Smooth muscle cell (in vitro differentiated cells): ENCODE measurements at regions not wholly inside any gene's neighbourhood (a gene's known extent, or its start where the extent isn't known, plus 50 kb on each side); places are given as distances from the start of the nearest gene placed in this dataset.

Experiments
- DNase-seq: peaks from one replicate; lab custom pipeline; 2025; ENCODE audit not compliant: unreplicated experiment; lab: John Stamatoyannopoulos, UW
- H2AFZ ChIP-seq: fragments of 200-600 bp; sonication (generic); 2 replicates; pipeline ENCODE4 v1.6.0; 2016; ENCODE audit warnings: antibody characterized with exemption, low read depth, mild to moderate bottlenecking
- H3F3A ChIP-seq: fragments of 200-600 bp; sonication (generic); 2 replicates; pipeline ENCODE4 v1.6.0; 2017; ENCODE audit warnings: antibody characterized with exemption, low read depth
- H3K27ac ChIP-seq: fragments of 200-600 bp; sonication (generic); 2 replicates; pipeline ENCODE4 v1.5.1; 2016; ENCODE audit warnings: low read depth, mild to moderate bottlenecking
- H3K27me3 ChIP-seq: fragments of 200-600 bp; sonication (generic); 2 replicates; pipeline ENCODE4 v1.6.1; 2016; ENCODE audit warnings: low read depth, mild to moderate bottlenecking
- H3K36me3 ChIP-seq: fragments of 200-600 bp; sonication (generic); 2 replicates; pipeline ENCODE4 v1.5.1; 2016; ENCODE audit warnings: low read depth
- H3K4me1 ChIP-seq: fragments of 200-600 bp; sonication (generic); 2 replicates; pipeline ENCODE4 v1.5.1; 2016; ENCODE audit warnings: low read depth
- H3K4me2 ChIP-seq: fragments of 200-600 bp; sonication (generic); 2 replicates; pipeline ENCODE4 v1.6.0; 2016; ENCODE audit warnings: mild to moderate bottlenecking
- H3K4me3 ChIP-seq: fragments of 200-600 bp; sonication (generic); 2 replicates; pipeline ENCODE4 v1.5.1; 2016; ENCODE audit warnings: mild to moderate bottlenecking
- H3K79me2 ChIP-seq: fragments of 200-600 bp; sonication (generic); 2 replicates; pipeline ENCODE4 v1.6.0; 2016; ENCODE audit warnings: low read depth, mild to moderate bottlenecking
- H3K9ac ChIP-seq: fragments of 200-600 bp; sonication (generic); 2 replicates; pipeline ENCODE4 v1.6.0; 2016; ENCODE audit warnings: low read depth
- H3K9me3 ChIP-seq: fragments of 200-600 bp; sonication (generic); replicated peaks from 2 replicates; pipeline ENCODE4 v1.5.1; 2016; ENCODE audit warnings: low read depth
- H4K20me1 ChIP-seq: fragments of 200-600 bp; sonication (generic); 2 replicates; pipeline ENCODE4 v1.6.0; 2016; ENCODE audit warnings: low read depth
- WGBS: methylation state at CpG from one replicate; pipeline ENCODE4 v1.1.7; 2016; ENCODE audit warnings: low lambda C conversion rate; 5-methylcytosine and 5-hydroxymethylcytosine counted together
- TF ChIP-seq, protein P1 (sequence below): fragments of 200-600 bp; sonication (generic); IDR thresholded peaks from 2 replicates; pipeline ENCODE4 v1.5.1; 2017; ENCODE audit warnings: borderline replicate concordance, mild to moderate bottlenecking, antibody characterized with exemption; ENCODE audit not compliant: insufficient read depth, poor library complexity, severe bottlenecking

DNA sequence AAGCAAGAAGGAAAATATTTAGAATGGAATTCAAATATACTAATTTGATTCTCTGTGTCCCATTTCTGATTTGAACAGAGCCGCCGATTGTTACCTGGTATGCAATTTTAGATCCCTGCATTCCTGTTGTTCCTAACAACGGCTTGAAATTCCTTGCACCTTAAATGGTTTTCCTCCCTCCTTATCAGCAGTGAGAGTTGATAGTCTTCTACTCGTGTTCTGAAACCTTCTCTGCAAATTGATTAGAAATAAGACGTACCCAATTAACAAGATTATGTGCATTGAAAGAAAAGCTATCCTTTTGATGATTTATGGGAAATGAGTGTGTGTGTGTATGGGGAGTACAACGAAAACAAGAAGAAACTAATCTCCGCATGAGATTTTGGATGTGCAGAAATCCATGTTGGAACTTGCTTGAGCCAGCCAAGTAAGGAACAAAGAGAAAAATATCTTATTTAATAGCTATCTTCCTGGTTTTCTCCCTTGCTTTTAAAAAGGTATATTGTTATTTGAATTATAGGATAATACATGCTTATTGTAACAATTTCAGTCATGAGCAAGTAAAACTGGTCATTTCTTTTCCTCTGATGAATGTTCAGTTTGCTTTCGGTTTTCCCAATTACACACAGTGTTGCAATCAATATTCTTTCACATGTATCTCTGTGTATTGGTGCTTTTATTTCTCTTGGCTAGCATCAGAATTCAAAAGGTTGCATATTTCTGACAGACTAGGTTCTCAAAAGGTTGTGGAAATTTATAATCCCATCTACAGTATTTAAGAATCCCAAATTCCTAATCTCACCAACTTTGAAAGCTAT lies 211.1 kb upstream of the ACTBL2 start:
- Histone ChIP-seq H3K4me2 (peak overlapping the region; percentile 68), H3K79me2 (no peaks in the 10 kb centered on the region), H3F3A (peaks cover 26% of the 10 kb centered on the region), H4K20me1 (no peaks in the 10 kb centered on the region), H3K9me3 (no peaks in the 10 kb centered on the region), H3K9ac (no peak overlapping the region), H3K27me3 (no peaks in the 10 kb centered on the region), H2AFZ (peak overlapping the region; percentile 64), H3K36me3 (no peaks in the 10 kb centered on the region), H3K27ac (peak overlapping the region; percentile 77), H3K4me3 (no peak overlapping the region), H3K4me1 (peaks cover 20% of the 10 kb centered on the region)
- DNase-seq: no peak
- WGBS: 47% methylated on average over 8 of the region's 8 CpGs
- TF ChIP-seq, protein P1, sequence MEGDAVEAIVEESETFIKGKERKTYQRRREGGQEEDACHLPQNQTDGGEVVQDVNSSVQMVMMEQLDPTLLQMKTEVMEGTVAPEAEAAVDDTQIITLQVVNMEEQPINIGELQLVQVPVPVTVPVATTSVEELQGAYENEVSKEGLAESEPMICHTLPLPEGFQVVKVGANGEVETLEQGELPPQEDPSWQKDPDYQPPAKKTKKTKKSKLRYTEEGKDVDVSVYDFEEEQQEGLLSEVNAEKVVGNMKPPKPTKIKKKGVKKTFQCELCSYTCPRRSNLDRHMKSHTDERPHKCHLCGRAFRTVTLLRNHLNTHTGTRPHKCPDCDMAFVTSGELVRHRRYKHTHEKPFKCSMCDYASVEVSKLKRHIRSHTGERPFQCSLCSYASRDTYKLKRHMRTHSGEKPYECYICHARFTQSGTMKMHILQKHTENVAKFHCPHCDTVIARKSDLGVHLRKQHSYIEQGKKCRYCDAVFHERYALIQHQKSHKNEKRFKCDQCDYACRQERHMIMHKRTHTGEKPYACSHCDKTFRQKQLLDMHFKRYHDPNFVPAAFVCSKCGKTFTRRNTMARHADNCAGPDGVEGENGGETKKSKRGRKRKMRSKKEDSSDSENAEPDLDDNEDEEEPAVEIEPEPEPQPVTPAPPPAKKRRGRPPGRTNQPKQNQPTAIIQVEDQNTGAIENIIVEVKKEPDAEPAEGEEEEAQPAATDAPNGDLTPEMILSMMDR: no peak

- Histone ChIP-seq H3K9me3 (no peaks in the 10 kb centered on the region), H3K79me2 (no peaks in the 10 kb centered on the region), H2AFZ (peak overlapping the region; percentile 64), H4K20me1 (no peaks in the 10 kb centered on the region), H3K9ac (peak overlapping the region; percentile 5), H3F3A (peaks cover 24% of the 10 kb centered on the region), H3K27me3 (no peaks in the 10 kb centered on the region), H3K27ac (peak overlapping the region; percentile 77), H3K36me3 (no peaks in the 10 kb centered on the region), H3K4me1 (peaks cover 20% of the 10 kb centered on the region), H3K4me2 (peak overlapping the region; percentile 68), H3K4me3 (no peak overlapping the region)
- WGBS: 28% methylated on average over 6 of the region's 6 CpGs
- TF ChIP-seq, protein P1: no peak
- DNase-seq: peak; percentile 8
Observed at GRCh38 chr5:57692582-57693487, 210.2 kb upstream of the ACTBL2 start.

DNA sequence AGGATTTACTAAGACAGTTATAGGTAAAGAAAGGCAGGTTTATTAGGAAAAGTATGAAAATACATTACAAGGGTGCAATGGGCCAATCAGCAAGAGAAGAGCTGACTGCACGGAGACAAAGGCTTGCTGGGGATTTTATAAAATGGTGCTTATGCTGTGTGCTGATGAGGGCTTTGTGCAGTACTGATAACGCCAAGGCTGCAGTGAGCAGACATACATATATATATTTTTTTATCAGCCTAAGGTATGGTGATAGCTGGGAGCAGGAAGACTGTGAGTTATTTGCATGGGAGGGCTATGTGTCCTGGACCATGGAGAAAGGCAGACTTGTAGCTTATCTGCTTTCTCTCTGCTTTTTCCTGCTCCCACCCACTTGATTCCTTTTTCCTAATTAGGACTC lies 208.1 kb upstream of the ACTBL2 start:
- H3K4me2 ChIP-seq: no peak overlapping the region
- H3K9ac ChIP-seq: no peak overlapping the region
- no peaks in the 10 kb centered on the region for H3K36me3 ChIP-seq
- H2AFZ ChIP-seq: peak overlapping the region; percentile 80
- no peak overlapping the region for H3K27ac ChIP-seq
- H4K20me1 ChIP-seq: no peaks in the 10 kb centered on the region
- H3K9me3 ChIP-seq: no peaks in the 10 kb centered on the region
- DNase-seq: no peak
- no peak overlapping the region for H3K4me3 ChIP-seq
- H3F3A ChIP-seq: peaks cover 18% of the 10 kb centered on the region
- WGBS: 52% methylated on average over 2 of the region's 2 CpGs
- H3K79me2 ChIP-seq: no peaks in the 10 kb centered on the region
- H3K27me3 ChIP-seq: no peaks in the 10 kb centered on the region
- peaks cover 11% of the 10 kb centered on the region for H3K4me1 ChIP-seq
- TF ChIP-seq, protein P1: no peak
